Middle frontal gyrus (tissue), 1 donor: ENCODE measurements at regions not wholly inside any gene's neighbourhood (a gene's known extent, or its start where the extent isn't known, plus 50 kb on each side); places are given as distances from the start of the nearest gene placed in this dataset.
"Not testable (repeated sequence)": the region's sequence is repeated elsewhere in the genome, so short reads cannot be mapped to it uniquely, and the experiment has no call there.

Experiments used
- DNase-seq: peaks from one replicate; pipeline ENCODE4 v3.0.0-alpha.2; 2015; ENCODE audit warnings: low spot score; ENCODE audit errors: extremely low spot score

DNA sequence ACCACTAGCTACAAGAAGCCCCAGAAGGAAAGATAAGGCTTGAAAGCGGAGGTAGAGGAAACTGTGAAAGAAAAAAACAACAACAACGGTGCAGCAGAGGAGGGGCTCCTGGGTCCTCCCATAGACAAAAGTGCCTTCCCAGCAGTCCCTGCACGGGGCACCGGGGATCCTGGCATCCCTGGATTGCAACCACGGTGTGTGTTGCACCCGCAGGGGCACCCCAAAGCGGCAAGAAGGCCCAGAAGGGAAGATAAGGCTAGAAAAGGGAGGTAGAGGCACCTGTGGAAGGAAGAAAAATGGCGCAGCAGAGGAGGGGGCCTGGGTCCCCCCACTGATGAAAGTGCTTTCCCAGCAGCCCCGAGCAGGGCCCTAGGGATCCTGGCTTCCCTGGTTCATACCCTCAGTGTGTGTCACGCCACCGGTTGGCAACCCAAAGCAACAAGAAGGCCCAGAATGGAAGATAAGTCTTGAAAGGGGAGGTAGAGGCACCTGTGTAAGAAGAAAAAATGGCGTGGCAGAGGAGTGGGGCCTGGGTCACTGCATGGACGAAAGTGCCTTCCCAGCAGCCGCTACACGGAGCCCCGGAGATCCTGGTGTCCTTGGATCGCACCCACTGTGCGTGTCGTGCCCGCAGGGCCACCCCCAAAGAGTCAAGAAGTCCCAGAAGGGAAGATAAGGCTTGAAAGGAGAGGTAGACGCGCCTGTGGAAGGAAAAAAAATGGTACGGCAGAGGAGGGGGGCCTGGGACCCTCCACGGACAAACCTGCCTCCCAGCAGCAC, 281.0 kb downstream of the ALG10 start:
- no peak for DNase-seq

DNA sequence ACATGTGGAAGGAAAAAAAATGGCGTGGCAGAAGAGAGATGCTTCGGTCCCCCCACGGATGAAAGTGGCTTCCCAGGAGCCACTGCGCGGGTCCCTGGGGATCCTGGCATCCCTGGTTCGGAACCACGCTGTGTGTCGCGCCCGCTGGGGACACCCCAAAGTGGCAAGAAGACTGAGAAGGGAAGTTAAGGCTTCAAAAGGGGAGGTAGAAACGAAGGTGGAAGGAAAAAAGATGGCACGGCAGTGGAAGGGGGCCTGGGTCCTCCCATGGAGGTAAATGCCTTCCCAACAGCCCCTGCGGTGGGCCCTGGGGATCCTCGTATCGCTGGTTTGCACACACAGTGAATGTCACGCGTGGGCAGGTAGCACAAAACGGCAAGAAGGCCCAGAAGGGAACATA, 281.7 kb downstream of the ALG10 start:
- no peak for DNase-seq

DNA sequence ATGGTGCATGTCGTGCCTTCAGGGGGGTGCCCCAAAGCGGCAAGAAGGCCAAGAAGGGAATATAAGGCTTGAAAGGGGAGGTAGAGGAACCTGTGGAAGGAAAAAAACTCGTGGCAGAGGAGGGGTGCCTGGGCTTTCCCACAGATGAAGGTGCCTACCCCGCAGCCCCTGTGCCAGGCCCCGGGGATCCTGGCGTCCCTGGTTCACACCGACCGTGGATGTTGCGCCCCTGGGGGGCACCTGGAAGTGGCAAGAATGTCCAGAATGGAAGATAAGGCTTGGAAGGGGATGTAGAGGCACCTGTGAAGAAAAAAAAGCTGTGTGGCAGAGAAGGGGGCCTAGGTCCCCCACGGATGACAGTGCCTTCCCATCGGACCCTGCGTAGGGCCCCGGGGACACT, 282.2 kb downstream of the ALG10 start:
- DNase-seq = no peak

DNA sequence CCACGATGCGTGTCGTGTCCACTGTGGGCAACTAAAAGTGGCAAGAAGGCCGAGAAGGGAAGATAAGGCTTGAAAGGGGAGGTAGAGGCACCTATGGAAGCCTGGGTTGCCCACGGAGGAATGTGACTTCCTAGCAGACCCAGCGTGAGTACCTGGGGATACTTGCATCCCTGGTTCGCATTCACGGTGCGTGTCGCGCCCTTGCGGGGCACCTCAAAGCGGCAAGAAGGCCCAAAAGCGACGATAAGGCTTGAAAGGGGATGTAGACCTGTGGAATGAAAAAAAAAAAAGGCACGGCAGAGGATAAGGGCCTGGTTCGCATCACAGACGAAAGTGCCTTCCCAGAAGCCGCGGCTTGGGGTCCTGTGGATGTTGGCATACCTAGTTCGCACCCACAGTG, 282.9 kb downstream of the ALG10 start:
- no peak for DNase-seq

DNA sequence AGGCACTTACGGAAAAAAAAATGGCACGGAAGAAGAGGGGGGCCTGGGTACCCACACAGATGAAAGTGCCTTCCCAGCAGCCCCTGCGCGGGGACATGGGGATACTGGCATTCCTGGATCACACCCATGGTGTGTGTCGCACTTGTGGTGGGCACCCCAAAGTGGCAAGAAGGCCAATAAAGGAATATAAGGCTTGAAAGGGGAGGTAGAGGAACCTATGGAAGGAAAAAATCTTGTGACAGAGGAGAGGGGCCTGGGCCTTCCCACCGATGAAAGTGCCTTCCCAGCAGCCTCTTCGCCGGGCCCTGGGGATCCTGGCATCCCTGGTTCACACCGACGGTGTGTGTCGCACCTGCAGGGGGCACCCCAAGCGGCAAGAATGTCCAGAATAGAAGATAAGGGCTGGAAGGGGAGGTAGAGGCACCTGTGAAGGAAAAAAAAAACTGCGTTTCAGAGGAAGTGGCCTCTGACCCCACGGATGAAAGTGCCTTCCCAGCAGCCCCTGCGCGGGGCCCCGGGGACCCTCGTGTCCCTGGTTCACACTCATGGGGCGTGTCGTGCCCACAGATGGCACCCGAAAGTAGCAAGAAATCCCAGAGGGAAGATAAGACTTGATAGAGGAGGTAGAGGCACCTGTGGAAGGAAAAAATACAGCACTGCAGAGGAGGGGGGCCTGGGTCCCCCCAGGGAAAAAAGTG, 284.0 kb downstream of the ALG10 start:
- no peak for DNase-seq

DNA sequence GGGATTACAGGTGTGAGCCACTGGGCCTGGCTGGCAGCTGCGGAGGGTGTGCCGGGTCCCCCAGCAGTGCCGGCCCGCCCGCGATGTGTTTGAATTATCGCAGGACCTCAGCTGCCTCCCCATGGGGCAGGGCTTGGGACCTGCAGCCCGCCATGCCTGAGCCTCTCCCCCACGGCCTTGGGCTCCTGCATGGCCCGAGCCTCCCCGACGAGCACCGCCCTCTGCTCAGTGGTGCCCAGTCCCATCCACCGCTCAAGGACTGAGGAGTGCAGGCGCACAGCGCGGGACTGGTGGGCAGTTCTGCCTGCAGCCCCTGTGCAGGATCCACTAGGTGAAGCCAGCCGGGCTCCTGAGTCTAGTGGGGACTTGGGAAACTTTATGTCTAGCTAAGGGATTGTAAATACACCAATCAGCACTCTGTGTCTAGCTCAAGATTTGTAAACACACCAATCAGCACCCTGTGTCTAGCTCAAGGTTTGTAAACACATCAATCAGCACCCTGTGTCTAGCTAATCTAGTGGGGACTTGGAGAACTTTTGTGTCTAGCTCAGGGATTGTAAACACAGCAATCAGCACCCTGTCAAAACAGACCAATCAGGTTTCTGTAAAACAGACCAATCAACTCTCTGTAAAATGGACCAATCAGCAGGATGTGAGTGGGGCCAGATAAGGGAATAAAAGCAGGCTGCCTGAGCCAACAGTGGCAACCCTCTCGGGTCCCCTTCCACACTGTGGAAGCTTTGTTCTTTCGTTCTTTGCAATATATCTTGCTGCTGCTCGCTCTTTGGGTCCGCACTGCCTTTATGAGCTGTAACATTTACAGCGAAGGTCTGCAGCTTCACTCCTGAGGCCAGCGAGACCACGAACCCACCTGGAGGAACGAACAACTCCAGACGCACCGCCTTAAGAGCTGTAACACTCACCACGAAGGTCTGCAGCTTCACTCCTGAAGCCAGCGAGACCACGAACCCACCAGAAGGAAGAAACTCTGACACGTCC, 287.8 kb downstream of the ALG10 start:
- not testable (repeated sequence) for DNase-seq

DNA sequence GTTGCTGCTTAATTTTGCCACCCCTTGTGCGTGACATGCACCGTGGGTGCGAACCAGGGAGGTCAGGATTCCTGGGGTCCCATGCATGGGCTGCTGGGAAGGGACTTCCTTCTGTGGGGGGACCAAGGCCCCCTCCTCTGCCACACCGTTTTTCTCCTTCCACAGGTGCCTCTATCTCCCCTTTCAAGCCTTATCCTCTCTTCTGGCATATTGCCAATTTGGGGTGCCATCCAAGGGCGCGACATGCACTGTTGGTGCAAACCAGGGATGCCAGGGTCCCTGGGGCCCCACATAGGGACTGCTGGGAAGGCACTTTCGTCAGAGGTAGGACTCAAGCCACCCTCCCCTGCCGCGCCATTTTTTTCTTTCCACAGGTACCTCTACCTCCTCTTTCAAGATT, 289.0 kb downstream of the ALG10 start:
- no peak for DNase-seq

DNA sequence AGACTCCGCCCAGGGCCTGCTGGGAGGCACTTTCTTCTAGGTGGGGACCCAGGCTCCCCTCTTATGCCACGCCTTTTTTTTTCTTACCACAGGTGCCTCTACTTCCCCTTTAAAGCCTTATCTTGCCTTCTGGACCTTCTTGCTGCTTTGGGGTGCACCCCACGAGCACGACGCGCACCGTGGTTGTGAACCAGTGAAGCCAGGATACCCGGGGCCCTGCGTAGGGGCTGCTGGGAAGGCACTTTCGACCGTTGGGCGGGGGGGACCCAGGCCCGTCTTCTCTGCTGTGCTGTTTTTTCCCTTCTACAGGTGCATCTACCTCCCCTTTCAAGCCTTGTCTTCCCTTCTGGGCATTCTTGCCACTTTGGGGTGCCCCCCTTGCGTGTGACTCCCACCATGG, 305.4 kb downstream of the ALG10 start:
- no peak for DNase-seq

DNA sequence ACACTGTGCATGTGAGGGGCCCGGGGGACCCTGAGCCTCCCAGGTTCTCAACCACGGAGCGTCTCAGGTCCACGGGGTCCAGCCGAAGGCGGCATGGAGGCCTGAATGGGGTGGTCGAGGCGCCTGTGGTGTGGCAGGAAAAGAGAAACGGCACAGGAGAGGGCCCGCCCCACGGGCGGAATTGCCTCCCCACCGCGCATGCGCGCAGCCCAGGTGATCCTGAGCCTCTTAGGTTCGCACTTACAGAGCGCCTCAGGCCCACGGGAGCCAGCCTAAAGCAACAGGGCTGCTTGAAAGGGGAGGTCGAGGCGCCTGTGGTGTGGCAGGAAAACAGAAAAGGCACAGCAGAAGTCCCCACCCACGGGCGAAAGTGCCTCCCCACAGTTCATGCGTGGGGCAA, 311.0 kb downstream of the ALG10 start:
- no peak for DNase-seq

DNA sequence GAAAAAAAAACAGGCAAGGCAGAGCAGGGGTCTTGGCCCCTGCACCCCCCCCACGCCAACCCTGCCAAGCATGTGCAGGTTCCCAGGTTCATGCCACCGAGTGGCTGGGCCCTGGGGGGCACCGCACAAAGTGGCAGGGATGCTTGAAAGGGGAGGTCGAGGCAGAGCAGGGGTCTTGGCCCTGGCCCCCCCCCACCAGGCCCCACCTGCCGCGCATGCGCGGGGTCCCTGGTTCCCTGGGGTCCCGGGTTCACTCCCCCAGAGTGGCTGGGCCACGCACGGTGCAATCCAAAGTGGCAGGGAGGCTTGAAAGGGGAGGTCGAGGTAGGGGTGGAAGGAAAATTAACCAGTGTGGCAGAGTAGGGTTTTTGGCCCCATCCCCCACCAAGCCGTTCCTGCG, 312.2 kb downstream of the ALG10 start:
- DNase-seq = no peak

DNA sequence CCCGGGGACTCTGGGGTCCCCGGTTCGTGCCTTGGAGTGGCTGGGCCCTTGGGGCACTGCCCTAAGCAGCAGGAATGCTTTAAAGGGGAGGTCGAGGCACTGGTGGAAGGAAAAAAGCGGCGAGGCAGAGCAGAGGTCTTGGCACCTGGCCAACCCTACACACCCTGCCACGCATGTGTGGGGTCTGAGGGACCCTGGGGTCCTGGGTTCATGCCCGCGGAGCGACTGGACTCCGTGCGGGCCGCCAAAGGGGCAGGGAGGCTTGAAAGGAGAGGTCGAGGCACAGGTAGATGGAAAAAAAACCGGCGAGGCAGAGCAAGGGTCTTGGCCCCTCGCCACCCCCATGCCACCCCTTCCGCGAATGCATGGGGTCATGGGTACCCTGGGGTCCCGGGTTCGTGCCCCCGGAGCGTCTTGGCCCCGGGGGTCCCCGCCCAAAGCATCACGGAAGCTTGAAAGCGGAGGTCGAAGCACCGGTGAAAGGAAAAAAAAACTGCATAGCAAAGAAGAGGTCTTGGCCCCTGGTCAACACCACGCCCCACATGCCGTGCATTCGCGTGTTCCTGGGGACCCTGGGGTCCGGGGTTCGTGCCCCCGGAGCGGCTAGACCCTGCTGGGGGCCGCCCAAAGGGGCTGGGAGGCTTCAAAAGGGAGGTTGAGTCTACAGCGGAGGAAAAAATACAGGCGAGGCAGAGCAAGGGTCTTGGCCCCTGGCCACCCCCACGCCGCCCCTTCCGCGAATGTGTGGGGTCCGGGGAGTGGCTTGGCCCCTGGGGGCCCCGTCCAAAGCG, 312.9 kb downstream of the ALG10 start:
- no peak for DNase-seq

DNA sequence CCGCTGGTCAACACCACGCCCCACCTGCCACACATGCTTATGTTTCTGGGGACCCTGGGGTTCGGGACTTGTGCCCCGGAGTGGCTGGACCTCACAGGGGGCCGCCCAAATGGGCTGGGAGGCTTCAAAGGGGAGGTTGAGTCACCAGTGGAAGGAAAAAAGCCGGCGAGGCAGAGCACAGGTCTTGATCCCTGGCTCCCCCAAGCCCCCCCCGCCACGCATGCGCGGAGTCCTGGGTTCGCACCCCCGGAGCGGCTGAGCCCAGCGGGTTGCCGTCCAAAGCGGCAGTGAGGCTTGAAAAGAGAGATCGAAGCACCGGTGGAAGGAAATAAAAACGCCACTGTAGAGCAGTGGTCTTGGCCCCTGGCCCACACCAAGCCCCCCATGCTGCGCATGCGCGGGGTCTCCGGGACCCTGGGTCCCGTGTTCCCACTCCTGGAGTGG, 313.5 kb downstream of the ALG10 start:
- DNase-seq = no peak

DNA sequence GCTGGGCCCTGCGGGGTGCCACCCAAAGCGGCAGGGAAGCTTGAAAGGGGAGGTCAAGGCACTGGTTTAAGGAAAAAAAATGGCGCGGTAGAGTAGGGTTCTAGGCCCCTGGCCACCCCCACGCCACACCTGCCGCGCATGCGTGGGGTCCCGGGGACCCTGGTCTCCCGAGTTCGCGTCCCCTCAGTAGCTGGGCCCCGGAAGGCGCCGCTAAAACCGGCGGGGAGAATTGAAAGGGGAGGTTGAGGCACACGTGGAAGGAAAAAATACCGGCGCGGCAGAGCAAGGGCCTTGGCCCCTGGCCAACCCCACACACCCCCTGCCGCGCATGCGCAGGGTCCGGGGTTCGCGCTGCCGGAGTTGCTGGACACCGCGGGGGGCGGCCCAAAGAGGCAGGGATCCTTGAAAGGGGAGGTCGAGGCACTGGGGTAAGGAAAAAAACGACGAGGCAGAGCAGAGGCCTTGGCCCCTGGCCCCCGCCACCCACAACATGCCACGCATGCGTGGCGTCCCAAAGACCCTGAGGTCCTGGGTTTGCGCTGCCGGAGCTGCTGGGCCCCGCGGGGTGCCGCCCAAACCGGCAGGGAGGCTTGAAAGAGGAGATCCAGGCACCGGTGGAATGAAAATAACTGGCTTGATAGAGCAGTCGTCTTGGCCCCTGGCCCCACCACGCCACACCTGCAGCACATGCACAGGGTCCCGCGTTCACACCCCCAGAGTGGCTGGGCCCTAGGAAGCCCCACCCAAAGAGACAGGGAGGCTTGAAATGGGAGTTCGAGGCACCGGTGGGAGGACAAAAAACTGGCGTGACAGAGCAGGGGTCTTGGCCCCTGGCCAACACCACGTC, 314.5 kb downstream of the ALG10 start:
- no peak for DNase-seq

DNA sequence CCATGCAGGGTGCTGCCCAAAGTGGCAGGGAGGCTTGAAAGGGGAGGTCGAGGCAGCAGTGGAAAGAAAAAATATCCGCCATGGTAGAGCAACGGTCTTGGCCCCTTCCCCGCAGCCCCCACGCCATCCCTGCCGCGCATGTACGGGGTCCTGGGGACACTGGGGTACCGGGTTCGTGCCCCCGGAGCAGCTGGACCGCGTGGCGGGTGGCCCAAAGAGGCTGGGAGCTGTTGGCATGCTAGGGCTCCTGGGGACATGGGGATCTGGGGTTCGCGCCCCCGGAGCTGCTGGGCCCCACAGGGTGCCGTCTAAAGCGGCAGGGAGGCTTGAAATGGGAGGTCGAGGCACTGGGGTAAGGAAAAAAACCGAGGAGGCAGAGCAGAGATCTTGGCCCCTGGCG, 316.5 kb downstream of the ALG10 start:
- DNase-seq = no peak

DNA sequence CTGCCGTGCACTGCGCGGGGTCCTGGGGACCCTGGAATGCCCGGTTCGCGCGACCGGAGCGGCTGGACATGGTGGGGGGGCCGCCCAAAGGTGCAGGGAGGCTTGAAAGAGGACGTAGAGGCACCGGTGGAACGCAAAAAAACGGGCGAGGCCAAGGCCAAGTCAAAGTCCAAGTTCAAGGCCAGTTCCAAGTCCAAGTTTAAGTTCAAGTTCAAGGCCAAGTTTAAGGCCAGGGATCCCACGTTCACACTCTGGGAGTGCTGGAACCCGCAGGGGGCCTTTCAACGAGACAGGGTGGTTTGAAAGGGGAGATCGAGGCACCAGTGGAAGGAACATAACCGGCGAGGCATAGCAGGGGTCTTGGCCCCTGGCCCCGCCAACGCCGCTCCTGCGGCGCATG, 317.6 kb downstream of the ALG10 start:
- no peak for DNase-seq

DNA sequence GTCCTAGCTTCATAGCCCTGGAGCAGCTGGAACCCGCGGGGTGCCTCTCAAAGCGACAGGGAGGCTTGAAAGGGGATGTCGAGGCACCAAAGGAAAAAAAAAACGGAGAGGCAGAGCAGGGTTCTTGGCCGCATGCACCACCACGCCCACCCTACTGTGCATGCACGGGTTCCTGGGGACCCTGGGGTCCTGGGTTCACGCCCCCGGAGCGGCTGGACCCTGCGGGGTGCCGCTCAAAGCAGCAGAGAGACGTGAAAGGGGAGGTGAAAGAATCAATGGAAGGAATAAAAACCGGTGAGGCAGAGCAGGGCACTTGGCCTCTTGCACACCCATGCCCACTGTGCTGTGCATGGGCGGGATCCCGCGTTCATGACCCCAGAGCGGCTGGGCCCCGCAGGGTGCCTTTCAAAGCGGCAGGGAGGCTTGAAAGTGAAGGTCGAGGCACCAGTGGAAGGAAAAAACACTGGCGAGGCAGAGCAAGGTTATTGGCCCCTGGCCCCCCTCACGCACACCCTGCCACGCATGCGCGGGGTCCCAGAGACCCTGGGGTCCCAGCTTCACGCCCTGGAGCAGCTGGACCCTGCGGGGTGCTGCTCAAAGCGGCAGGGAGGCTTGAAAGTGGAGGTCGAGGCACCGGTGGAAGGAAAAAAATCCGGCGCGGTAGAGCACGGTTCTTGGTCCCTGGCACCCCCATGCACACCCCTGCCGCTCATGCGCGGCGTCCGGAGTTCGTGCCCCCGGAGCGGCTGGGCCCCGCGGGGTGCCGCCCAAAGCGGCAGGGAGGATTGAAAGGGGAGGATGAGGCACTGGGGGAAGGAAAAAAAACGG, 318.5 kb downstream of the ALG10 start:
- no peak for DNase-seq

DNA sequence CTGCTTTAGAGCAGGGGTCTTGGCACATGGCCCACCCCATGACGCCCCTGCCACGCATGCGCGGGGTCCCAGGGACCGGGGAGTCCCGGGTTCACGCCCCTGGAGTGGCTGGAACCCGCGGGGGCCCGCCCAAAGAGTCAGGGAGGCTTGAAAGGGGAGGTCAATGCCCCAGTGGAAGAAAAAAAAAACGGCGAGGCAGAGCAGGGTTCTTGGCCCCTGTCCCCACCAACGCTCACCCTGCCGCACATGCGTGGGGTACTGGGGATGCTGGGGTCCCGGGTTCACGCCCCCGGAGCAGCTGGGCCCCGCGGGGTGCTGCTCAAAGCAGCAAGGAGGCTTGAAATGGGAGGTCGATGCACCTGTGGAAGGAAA, 319.1 kb downstream of the ALG10 start:
- no peak for DNase-seq

DNA sequence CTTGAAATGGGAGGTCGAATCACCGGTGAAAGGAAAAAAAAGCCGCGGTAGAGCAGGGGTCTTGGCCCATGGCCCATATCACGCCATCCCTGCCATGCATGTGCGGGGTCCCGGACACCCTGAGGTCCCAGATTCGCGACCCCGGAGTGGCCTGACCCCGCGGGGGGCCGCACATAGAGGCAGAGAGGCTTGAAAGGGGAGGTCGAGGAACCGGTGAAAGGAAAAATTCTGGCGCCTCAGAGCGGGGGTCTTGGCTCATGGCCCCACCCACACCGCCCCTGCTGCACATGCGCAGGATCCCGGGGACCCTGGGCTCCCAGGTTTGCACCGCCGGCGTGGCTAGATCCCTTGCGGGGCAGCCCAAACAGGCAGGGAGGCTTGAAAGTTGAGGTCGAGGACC, 319.8 kb downstream of the ALG10 start:
- DNase-seq = no peak

DNA sequence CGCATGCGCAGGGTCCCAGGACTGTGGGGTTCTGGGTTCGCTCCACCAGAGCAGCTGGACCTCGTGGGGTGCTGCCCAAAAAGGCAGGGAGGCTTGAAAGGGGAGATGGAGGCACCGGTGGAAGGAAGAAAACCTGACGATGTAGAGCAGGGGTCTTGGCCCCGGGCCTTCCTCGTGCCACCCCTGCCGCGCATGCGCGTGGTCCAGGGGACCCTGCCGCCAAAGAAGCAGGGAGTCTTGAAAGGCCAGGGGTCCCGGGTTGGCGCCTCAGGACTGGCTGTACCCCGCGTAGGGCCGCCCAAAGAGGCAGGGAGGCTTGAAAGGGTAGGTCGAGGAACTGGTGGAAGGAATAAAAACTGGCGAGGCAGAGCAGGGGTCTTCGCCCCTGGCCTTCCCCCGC, 321.0 kb downstream of the ALG10 start:
- no peak for DNase-seq
